Left renal cortex interstitium (tissue), 4 donors: ENCODE measurements at regions not wholly inside any gene's neighbourhood (a gene's known extent, or its start where the extent isn't known, plus 50 kb on each side); places are given as distances from the start of the nearest gene placed in this dataset.
"Not testable (repeated sequence)": the region's sequence is repeated elsewhere in the genome, so short reads cannot be mapped to it uniquely, and the experiment has no call there.

ENCODE experiments used
- DNase-seq, 4 donors: peaks; one replicate each; pipeline ENCODE4 v3.0.0-alpha.2; 2013; ENCODE audit warnings: low read depth in 4 of 4, low spot score in 2 of 4, missing footprints in 1 of 4

GRCh38 chr2:20949256-20949655 lies 94.6 kb downstream of the APOB start:
- no peak for DNase-seq

GRCh38 chr2:20946468-20946867 lies 97.4 kb downstream of the APOB start:
- no peak for DNase-seq

- DNase-seq: not testable (repeated sequence)
These were observed 100.2 kb downstream of the APOB start for GRCh38 chr2:20943721-20944120.

GRCh38 chr2:20942646-20943125 lies 101.2 kb downstream of the APOB start:
- DNase-seq: no peak

GRCh38 chr2:20940856-20941255 lies 103.0 kb downstream of the APOB start:
- no peak for DNase-seq

GRCh38 chr2:20939931-20940795 lies 103.7 kb downstream of the APOB start:
- peak in 3 of 4 donors; percentile 48 to 71 (median 69) for DNase-seq

GRCh38 chr2:20937353-20937752 lies 106.5 kb downstream of the APOB start:
- no peak for DNase-seq

- DNase-seq: no peak
These were observed 108.6 kb downstream of the APOB start for GRCh38 chr2:20935168-20935775.

GRCh38 chr2:20934236-20934635 lies 109.6 kb downstream of the APOB start:
- DNase-seq: no peak

GRCh38 chr2:20933714-20934113 lies 110.2 kb downstream of the APOB start:
- DNase-seq: no peak

- DNase-seq: no peak
These were observed 108.4 kb upstream of the LDAH start for GRCh38 chr2:20931346-20931745.

GRCh38 chr2:20930928-20931327 lies 108.0 kb upstream of the LDAH start:
- no peak for DNase-seq

GRCh38 chr2:20929721-20930120 lies 106.8 kb upstream of the LDAH start:
- DNase-seq: no peak

GRCh38 chr2:20928617-20929016 lies 105.7 kb upstream of the LDAH start:
- no peak for DNase-seq

GRCh38 chr2:20925265-20925889 lies 102.5 kb upstream of the LDAH start:
- DNase-seq: peak in 1 of 4 donors; percentile 40

- no peak for DNase-seq
These were observed 96.4 kb upstream of the LDAH start for GRCh38 chr2:20919297-20919800.

- no peak for DNase-seq
These were observed 95.0 kb upstream of the LDAH start for GRCh38 chr2:20917719-20918572.

- DNase-seq: no peak
These were observed 94.4 kb upstream of the LDAH start for GRCh38 chr2:20917287-20917660.

GRCh38 chr2:20916604-20917286 lies 93.8 kb upstream of the LDAH start:
- no peak for DNase-seq

- no peak for DNase-seq
These were observed 92.4 kb upstream of the LDAH start for GRCh38 chr2:20915271-20915670.
